Psoas muscle (tissue), 7 donors: ENCODE measurements at regions not wholly inside any gene's neighbourhood (a gene's known extent, or its start where the extent isn't known, plus 50 kb on each side); places are given as distances from the start of the nearest gene placed in this dataset.
"Not testable (repeated sequence)": the region's sequence is repeated elsewhere in the genome, so short reads cannot be mapped to it uniquely, and the experiment has no call there.

Experiments
- ATAC-seq, 4 donors: fragments of 200-7000 bp; cut with Tn5 transposase; one replicate each; pipeline ENCODE4 v1.9.1; 2020; ENCODE audit warnings: moderate library complexity in 3 of 4, mild to moderate bottlenecking in 2 of 4
- DNase-seq, 2 donors: peaks; one replicate each; pipeline ENCODE4 v3.0.0-alpha.2; 2020
- H3K27ac ChIP-seq: fragments of 200-600 bp; one replicate; pipeline ENCODE4 v1.8.0; 2022
- H3K27me3 ChIP-seq, 3 donors: fragments of 200-600 bp in 1 of 3; one replicate each; pipeline versions ENCODE4 v1.6.1 to v1.8.0; 2013 to 2022; ENCODE audit warnings: low read length in 2 of 3, mild to moderate bottlenecking in 2 of 3, moderate library complexity in 1 of 3; ENCODE audit not compliant: insufficient read depth in 3 of 3
- H3K36me3 ChIP-seq, 2 donors: fragments of 200-600 bp in 1 of 2; one replicate each; pipeline versions ENCODE4 v1.6.1 to v1.8.0; 2013 to 2022; ENCODE audit warnings: low read depth in 1 of 2, mild to moderate bottlenecking in 1 of 2, moderate library complexity in 1 of 2; ENCODE audit not compliant: insufficient read depth in 1 of 2
- H3K4me1 ChIP-seq: fragments of 200-600 bp; one replicate; pipeline ENCODE4 v1.8.0; 2022
- H3K4me3 ChIP-seq: fragments of 200-600 bp; one replicate; pipeline ENCODE4 v1.8.0; 2022; ENCODE audit warnings: mild to moderate bottlenecking
- H3K9me3 ChIP-seq: fragments of 200-600 bp; one replicate; pipeline ENCODE4 v1.8.0; 2022
- WGBS, 3 donors: extraction: QIAGEN DNeasy Blood & Tissue Kit; methylation state at CpG; one replicate each; pipeline versions ENCODE4 v1.1.6 to v1.1.7; 2013; 5-methylcytosine and 5-hydroxymethylcytosine counted together
- intact Hi-C, 2 donors: fragments of 100-400 bp; cut with DNase I; formaldehyde crosslinking; loops; one replicate each; pipeline versions ENCODE4 v1.11.0 to v1.14.2; 2022
- TF ChIP-seq, protein P1 (sequence below): fragments of 200-600 bp; IDR thresholded peaks from one replicate; pipeline ENCODE4 v1.8.0; 2022; ENCODE audit warnings: antibody characterized with exemption
- donor health status: healthy with polysubstance abuse.
- donor health status: DM: no; HTN: no; CAD: no; lungs with moderate emphysema.
- donor health status: Bipolar disorder and iron deficiency.
- donor health status: healthy.
- donor health status: DM: yes; HTN: yes; CAD: no.
- donor health status: DM: no; HTN: no; CAD: no.
- donor health status: DM: yes; HTN: yes; CAD: no.

DNA sequence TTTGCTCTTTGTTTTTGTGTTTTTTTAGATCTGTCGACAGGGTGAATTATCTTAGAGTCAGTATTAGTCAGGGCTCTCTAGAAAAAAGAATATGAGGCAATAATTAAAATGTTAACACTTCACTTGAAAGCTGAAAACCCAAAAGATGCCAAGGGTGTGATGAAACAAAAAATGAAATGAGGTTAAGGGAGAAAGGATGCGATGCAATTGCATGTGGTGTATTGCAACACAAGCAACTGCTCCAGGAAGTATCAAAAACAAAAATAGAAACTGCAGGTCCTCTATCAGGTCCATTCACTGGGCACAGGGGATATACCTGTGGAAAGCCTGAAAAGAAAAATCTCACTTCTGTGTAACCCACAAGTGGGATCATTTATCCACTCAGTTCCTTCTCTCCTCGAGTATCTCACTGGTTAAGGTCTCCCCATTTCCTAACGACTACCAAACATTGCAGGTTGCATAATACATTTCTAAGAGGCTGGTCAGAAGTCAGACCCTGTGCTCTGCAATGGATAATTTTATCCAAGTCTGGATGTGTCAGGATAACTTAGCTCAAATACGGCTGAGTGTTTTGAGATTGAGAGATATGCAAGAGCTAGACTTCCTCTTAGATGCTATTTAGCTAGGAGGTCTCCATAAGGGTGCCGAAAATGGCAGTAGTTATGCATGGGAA, 257.7 kb upstream of the GJE1 start:
- H3K4me1 ChIP-seq, result no peaks in the 10 kb centered on the region
- DNase-seq (no peak), ATAC-seq (no peak)
- WGBS, 3 donors, result 71 to 83% (median 76%) methylated on average over 6 of the region's 6 CpGs
- no peaks in the 10 kb centered on the region for H3K36me3 ChIP-seq
- no peak overlapping the region for H3K4me3 ChIP-seq
- H3K27ac ChIP-seq, result no peak overlapping the region
- TF ChIP-seq, protein P1, sequence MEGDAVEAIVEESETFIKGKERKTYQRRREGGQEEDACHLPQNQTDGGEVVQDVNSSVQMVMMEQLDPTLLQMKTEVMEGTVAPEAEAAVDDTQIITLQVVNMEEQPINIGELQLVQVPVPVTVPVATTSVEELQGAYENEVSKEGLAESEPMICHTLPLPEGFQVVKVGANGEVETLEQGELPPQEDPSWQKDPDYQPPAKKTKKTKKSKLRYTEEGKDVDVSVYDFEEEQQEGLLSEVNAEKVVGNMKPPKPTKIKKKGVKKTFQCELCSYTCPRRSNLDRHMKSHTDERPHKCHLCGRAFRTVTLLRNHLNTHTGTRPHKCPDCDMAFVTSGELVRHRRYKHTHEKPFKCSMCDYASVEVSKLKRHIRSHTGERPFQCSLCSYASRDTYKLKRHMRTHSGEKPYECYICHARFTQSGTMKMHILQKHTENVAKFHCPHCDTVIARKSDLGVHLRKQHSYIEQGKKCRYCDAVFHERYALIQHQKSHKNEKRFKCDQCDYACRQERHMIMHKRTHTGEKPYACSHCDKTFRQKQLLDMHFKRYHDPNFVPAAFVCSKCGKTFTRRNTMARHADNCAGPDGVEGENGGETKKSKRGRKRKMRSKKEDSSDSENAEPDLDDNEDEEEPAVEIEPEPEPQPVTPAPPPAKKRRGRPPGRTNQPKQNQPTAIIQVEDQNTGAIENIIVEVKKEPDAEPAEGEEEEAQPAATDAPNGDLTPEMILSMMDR, result no peak
- H3K9me3 ChIP-seq, result no peaks in the 10 kb centered on the region
- intact Hi-C loops, result no loop called here
- no peaks in the 10 kb centered on the region for H3K27me3 ChIP-seq

DNA sequence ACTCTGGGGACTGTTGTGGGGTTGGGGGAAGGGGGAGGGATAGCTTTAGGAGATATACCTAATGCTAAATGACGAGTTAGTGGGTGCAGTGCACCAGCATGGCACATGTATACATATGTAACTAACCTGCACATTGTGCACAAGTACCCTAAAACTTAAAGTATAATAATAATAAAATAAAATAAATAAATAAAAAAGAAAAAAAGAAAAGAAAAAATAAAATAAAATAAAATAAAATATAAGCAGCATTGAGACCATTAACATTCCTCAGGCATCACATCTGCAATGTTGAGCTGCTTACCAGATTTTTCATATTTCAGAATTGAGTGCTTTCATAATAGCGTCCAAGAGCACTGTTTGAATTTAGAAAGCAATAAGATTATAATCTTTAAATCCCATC, 263.2 kb upstream of the GJE1 start:
- DNase-seq, H3K9me3 ChIP-seq, H3K27ac ChIP-seq, H3K27me3 ChIP-seq, H3K4me3 ChIP-seq, intact Hi-C loops, ATAC-seq, H3K36me3 ChIP-seq, H3K4me1 ChIP-seq: not testable (repeated sequence)
- WGBS, 3 donors, result 82 to 85% (median 83%) methylated on average over 2 of the region's 2 CpGs

DNA sequence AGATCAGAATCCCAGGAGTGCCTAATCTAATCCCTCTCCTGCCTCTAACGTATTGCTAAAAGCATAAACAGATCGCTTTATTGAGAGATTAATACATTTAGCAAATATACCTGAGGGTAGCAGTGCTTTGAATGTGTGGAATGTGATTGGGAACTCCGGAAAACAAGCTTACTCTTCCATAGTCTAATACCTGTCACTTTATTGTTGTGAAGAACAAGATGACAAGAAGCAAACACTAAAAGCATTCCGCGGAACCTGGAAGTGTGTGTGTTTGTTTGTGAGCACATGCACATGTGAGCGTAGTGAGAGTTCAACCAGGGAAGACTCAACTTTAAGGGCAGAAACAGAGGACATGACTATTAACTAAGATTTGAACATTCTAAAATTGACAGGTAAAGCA, 265.0 kb upstream of the GJE1 start:
- ATAC-seq, result no peak
- Histone ChIP-seq H3K36me3 (no peaks in the 10 kb centered on the region), H3K4me1 (no peaks in the 10 kb centered on the region), H3K27me3 (no peaks in the 10 kb centered on the region), H3K9me3 (no peaks in the 10 kb centered on the region), H3K27ac (no peak overlapping the region), H3K4me3 (no peak overlapping the region)
- no peak for DNase-seq
- TF ChIP-seq, protein P1, result no peak
- 90 to 92% (median 91%) methylated on average over 6 of the region's 6 CpGs for WGBS, 3 donors
- intact Hi-C loops, result no loop called here

DNA sequence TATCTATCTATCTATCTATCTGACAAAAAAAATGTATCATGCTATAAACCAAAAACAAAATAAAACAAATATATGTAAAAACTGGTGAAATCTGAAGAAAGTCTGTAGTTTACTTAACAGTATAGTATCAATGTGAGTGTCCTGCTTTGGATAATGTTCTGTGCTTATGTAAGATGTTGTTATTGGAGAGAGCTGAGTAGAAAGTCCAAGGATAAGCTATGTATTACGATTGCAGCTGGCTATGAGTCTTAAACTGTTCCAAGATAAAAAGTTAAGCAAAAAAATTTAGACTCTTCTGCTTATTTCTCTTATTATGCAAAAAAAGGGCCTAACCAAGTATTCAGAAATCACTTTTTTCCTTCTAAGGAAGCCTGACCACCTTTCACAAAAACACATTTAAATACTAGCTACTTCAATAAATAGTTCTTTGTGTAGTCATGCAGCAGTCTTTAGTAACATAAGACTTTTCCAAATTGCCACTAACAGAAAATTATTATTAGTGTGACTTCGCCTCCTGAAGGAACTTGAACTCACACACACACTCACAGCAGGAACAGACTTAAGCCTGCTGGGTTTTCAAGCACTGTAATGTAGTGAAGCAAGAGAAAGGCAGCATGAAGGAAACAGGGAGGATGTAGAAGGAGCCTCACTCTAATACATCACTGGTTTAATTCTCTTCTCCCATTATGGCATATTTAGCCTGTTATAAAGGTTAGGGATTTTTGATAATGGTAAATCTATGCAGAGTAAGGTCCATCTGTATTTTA, 265.8 kb upstream of the GJE1 start:
- Histone ChIP-seq H3K4me1 (no peaks in the 10 kb centered on the region), H3K4me3 (no peak overlapping the region), H3K9me3 (no peaks in the 10 kb centered on the region), H3K27ac (no peak overlapping the region), H3K27me3 (no peaks in the 10 kb centered on the region), H3K36me3 (no peaks in the 10 kb centered on the region)
- WGBS, 3 donors, result 42 to 63% (median 52%) methylated on average over 2 of the region's 2 CpGs
- intact Hi-C loops, result no loop called here
- no peak for DNase-seq
- ATAC-seq, result no peak
- TF ChIP-seq, protein P1, result no peak

DNA sequence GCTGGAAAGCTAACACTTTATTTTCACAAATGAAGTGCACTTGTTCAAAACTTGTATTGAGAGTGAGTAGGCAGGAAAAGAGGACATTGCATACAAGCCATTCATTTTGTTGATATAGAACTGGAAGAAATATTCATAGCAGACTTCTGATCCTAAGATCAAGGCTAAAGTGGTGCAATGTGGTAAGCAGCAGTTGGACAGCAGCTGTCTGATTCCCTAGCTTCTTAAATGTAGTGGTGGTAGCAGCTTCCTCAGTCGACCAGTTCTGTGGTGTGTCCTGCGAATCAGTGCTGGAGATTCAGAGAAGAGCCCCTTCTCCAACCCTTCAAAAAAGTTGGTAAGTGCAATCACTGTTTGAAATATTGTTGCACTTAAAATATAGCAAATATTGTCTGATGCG, 281.7 kb upstream of the GJE1 start:
- WGBS, 3 donors, result 70 to 77% (median 71%) methylated on average over 3 of the region's 3 CpGs
- no peak overlapping the region for H3K27ac ChIP-seq
- ATAC-seq (no peak), DNase-seq (no peak)
- TF ChIP-seq, protein P1, result no peak
- no peaks in the 10 kb centered on the region for H3K27me3 ChIP-seq
- no peaks in the 10 kb centered on the region for H3K9me3 ChIP-seq
- intact Hi-C loops, result no loop called here
- H3K4me3 ChIP-seq, result no peak overlapping the region
- no peaks in the 10 kb centered on the region for H3K36me3 ChIP-seq
- no peaks in the 10 kb centered on the region for H3K4me1 ChIP-seq
